ENCODE measurements at regions not wholly inside any gene's neighbourhood (a gene's known extent, or its start where the extent isn't known, plus 50 kb on each side); places are given as distances from the start of the nearest gene placed in this dataset.
"Not testable (repeated sequence)": the region's sequence is repeated elsewhere in the genome, so short reads cannot be mapped to it uniquely, and the experiment has no call there.

- no peak for DNase-seq
Observed at GRCh38 chr13:59274958-59275727, 888.6 kb downstream of the DIAPH3 start.

DNA sequence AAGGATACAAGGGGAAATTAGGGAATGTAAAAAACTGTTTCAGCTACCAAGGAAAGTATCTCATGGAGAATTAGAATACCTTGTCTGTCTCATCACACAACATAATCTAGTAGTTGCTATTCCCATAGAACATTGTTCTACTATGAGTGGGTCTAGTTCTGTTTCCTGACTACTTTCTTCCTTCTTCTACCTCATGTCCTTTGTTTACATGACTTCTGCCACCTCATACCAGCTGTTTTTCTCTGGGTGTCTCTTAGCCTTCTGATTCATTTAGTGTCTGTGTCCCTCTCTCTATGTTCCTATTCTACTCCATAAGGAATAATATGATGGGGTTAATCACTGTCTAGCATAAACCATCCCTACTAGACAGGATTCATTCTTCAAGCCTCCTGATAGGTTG lies 887.3 kb downstream of the DIAPH3 start:
- DNase-seq = no peak

DNA sequence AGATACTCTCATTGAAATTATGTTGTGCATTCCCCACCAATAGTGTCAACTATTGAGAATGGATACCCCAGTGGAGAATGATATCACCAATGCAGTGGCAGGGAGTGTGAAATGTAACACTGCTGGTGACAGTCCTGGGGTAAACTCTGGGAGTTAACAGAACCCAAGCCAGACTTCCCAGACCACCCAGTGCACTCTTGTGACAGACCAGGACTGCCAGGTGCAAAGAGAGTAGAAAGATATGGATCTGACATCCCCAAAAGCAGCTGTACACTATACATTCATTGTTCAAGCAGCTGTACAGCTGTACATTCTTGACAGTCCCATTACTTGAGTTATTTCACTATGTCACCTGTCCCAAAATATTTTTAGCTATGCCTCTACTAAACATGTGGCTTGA lies 886.6 kb downstream of the DIAPH3 start:
- DNase-seq = no peak

DNA sequence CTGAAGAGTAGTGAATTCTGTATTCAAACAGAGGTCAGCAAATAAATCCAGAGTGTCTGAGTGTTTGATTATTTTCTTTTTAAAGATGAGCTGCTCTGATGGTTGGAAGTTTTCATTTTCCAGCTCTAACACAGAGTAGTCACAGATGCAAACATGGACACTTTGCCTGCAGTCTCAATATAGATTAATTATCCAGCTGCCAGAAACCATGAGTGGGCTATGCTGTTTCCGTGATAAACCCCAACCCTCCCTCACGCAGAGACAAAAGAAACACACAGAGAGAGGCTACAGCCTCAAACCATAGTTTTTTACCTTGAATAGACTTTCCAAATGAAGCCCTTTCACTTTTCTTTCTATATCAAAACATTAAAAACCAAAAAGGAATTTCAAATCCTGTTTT lies 884.7 kb downstream of the DIAPH3 start:
- no peak for DNase-seq

GRCh38 chr13:59279576-59279975 lies 884.2 kb downstream of the DIAPH3 start:
- no peak for DNase-seq

GRCh38 chr13:59280297-59280696 lies 883.4 kb downstream of the DIAPH3 start:
- no peak for DNase-seq

- DNase-seq = no peak
Observed at GRCh38 chr13:59281453-59281852, 882.3 kb downstream of the DIAPH3 start.

- DNase-seq = not testable (repeated sequence)
Observed at GRCh38 chr13:59292240-59292639, 871.5 kb downstream of the DIAPH3 start.

GRCh38 chr13:59299584-59299983 lies 864.1 kb downstream of the DIAPH3 start:
- DNase-seq = no peak

DNA sequence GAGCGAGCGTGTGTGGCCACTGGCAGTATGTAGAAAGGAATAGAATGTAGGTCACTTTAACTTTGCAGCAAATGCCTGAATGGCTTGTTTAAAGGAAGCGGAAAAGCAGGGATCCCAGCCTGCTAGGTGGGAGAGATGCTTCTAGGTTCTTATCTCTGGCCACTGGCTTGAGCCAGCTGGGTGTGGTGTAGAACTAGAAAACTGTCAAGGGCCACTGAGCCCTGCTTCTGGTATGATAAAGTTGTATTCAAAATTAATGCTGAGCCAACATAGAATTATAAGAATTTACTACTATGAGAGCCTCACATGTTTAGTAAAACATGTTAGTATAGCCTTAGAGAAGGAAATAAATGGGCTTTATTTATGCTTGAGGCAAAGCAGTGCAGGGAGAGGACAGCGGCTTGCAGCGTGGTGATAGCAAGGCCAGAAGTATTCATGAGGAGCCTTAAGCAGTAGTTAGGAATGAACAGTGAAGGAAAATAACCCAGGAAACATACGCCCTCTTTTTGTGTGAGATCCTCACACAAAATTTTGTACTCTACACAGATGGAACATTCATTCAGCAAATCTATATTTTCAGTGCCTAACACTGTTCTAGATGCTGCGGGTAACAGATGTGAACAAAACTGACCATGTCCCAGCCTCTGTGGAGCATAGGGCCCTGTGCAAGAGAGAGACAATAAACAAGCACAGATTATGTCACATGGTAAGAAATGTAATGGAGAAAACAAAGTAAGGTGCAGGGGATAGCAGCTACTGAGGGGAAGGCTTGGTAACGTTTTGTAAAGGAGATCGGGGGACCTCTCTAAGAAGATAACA lies 863.2 kb downstream of the DIAPH3 start:
- DNase-seq = no peak

- no peak for DNase-seq
Observed at GRCh38 chr13:59301174-59301567, 862.6 kb downstream of the DIAPH3 start.

- DNase-seq = peak; percentile 7
Observed at GRCh38 chr13:59303433-59303832, 860.3 kb downstream of the DIAPH3 start.

DNA sequence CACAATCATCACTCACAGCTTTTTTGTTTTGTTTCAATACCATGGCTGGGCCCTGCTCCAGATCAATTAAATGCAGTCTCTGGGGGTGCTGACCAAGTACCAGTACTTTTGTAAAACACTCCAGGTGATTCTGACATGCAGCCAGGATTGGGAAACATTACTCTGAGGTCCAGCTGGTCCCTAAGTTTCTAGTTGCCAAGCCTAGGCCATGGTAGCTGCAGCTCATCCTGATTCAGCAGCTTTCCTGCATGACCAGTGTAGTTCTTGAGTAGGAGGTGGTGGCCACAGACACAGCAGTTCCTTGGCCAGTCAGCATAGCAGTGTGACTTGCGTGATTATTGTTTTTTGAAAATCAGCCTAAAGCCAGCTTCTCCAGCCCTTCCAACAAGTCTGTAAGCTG lies 859.1 kb downstream of the DIAPH3 start:
- no peak for DNase-seq

GRCh38 chr13:59305896-59306295 lies 857.8 kb downstream of the DIAPH3 start:
- no peak for DNase-seq

- DNase-seq = no peak
Observed at GRCh38 chr13:59312776-59313175, 851.0 kb downstream of the DIAPH3 start.

GRCh38 chr13:59318320-59318930 lies 845.3 kb downstream of the DIAPH3 start:
- DNase-seq = peak; percentile 6

DNA sequence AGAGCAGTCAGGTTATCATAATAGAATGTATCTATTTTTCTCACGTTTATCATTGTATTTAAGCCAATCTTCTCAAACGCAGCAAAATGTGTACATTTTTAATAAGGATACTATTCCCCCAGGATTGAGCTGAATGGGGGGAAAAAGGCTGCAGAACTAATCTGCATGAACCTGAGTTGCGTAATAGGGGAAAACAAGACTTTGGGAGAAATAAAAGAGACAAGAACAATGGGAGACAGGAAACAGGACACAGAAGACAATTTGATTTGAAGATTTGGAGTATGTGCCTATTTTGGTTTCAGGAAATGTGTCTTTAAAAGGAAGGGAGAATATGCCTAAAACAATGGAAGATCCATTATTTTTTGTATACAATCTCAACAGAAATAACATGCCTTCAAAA lies 844.5 kb downstream of the DIAPH3 start:
- DNase-seq = no peak

DNA sequence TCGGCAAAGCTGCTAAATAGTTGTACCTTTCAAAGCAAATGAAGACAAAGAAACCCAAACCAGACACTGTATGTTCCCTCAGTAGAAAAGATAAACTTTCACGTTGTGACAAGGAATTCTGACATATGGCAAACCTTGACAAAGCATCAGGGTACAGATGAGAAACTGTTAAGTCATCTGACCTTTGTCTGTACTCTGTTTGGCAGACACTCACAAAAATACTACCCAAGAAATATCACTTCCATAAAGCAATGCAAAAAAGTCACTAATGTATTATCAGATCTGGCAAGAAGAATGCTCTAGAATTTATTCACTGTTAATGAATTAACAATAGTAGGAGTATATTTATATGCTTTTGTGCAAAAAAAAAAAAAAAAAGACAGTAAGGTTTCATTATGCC lies 843.7 kb downstream of the DIAPH3 start:
- no peak for DNase-seq

DNA sequence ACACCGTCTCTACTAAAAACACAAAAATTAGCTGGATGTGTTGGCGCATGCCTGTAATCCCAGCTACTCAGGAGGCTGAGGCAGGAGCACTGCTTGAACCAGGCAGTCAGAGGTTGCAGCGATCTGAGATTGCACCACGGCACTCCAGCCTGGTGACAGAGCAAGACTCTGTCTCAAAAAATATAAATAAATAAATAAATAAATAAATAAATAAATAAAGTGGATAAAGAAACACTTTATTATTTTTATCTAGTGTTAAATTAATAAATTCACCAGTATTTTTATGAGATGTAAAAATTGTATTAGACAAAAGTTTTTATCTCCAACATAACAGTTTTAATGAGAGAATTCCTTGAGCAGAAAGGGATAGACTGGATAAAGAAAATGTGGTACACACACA lies 839.3 kb downstream of the DIAPH3 start:
- not testable (repeated sequence) for DNase-seq

DNA sequence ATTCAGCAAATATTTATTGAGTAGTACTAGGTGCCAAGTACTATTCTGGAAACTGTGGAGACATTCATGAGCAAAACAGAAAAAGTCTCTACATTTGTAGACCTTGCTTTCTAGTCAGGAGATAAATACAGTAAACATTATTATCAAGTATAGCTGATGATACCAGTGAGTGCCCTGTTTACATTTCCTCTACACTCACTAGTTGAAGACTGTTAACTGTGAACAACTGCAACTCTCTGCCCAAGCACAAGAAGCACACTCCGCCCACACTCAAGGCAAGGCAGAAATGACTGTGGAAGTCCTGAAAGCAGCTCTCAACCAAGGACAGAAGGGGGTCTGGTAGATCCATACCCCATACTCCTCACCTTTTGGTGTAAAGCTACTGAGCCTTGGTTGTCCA lies 837.0 kb downstream of the DIAPH3 start:
- no peak for DNase-seq

- no peak for DNase-seq
Observed at GRCh38 chr13:59330764-59331163, 833.0 kb downstream of the DIAPH3 start.

DNA sequence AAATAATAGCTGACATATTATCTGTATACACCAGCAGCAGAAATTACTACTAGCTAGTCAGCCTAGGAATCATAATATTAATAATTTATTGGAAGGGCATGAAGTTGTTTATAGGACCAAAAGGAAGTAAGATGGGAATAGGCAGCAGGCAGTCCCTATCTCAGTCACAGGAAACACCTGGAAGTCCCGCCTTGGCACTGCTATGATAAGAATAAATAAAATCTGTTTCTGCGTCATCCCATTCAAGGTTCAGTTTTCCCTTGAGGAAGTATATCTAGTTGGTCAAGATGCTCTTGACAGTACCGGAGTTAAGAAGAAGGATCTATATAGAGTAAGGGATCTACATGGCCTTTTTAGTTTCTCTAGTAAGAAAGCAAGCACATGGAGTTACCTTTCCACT lies 830.8 kb downstream of the DIAPH3 start:
- no peak for DNase-seq

DNA sequence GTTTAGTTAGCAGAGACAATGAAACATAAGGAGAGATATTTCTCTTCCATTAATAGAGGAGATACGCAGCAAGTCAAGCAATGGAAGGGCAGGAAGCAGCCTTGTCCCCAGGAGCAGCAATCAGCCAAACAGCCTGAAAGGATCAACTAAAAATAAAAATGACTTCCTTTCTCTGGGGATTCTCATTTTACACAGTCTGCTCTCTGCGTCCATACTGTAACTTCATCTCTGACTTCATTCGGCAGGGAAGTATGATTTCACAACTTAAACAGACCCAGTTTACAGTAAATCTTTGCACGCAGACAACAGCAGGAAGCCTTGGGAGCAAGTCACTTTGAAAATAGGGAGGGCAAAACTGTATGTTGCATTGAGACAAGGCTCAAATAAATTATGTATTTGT lies 826.7 kb downstream of the DIAPH3 start:
- DNase-seq = no peak

GRCh38 chr13:59340151-59340550 lies 823.6 kb downstream of the DIAPH3 start:
- DNase-seq = no peak

Data from NCI-H510A treated with DMSO at 0.1 percent for 48 hours (cell line).